ENCODE measurements at regions not wholly inside any gene's neighbourhood (a gene's known extent, or its start where the extent isn't known, plus 50 kb on each side); places are given as distances from the start of the nearest gene placed in this dataset.

DNA sequence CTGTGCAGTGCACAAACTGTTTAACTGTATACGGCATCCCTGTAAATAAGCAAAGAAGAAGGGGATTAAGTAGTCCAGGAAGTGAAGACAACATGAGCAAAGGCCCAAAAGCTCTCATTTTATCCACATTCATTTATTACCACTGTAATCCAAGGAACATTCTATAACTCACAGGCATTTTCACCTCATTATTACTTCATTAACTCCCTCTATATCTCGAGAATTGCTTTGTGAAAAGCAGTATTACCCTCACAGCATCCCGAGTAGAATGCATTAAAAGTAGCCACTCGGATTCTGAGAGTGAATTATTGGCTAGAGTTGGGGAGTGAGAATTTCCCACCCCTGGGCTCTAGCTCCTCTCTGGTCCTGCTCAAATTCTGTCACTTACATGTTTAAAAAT is 51.0 kb upstream of the CHCHD3 start:
- H3K27ac ChIP-seq (ENCODE audit: low read depth, low read length, poor library complexity, severe bottlenecking) = no peak overlapping the region
- H3K4me3 ChIP-seq (ENCODE audit: low read depth, low read length, poor library complexity, severe bottlenecking) = no peak overlapping the region
- POLR2A ChIA-PET = interaction anchor here (0.6 to 0.7 kb wide), 2 partner anchors 10 to 1230 kb away, joined by 3 read pairs; no protein-coding TSS in a partner anchor
- no peaks in the 10 kb centered on the region for H3K4me1 ChIP-seq (ENCODE audit: insufficient read depth, low read length, poor library complexity, severe bottlenecking)
- H4K20me1 ChIP-seq (ENCODE audit: insufficient read depth, low read length) = no peaks in the 10 kb centered on the region
- no peak overlapping the region for H2AFZ ChIP-seq (ENCODE audit: low read length)
- TF ChIP-seq, protein P1, sequence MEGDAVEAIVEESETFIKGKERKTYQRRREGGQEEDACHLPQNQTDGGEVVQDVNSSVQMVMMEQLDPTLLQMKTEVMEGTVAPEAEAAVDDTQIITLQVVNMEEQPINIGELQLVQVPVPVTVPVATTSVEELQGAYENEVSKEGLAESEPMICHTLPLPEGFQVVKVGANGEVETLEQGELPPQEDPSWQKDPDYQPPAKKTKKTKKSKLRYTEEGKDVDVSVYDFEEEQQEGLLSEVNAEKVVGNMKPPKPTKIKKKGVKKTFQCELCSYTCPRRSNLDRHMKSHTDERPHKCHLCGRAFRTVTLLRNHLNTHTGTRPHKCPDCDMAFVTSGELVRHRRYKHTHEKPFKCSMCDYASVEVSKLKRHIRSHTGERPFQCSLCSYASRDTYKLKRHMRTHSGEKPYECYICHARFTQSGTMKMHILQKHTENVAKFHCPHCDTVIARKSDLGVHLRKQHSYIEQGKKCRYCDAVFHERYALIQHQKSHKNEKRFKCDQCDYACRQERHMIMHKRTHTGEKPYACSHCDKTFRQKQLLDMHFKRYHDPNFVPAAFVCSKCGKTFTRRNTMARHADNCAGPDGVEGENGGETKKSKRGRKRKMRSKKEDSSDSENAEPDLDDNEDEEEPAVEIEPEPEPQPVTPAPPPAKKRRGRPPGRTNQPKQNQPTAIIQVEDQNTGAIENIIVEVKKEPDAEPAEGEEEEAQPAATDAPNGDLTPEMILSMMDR (conservative IDR thresholded peaks at IDR 0.05; ENCODE audit: low read length) = no peak
- no peak for TF ChIP-seq EZH2phosphoT487 (IDR thresholded peaks at IDR 0.05; ENCODE audit: borderline replicate concordance, low read depth, low read length)
- no peaks in the 10 kb centered on the region for H3K36me3 ChIP-seq (ENCODE audit: insufficient read depth, low read length)
- no TSS peak for BruUV-seq (replicated peaks)
- H3K9me3 ChIP-seq (ENCODE audit: low read length) = no peaks in the 10 kb centered on the region
- no peaks in the 10 kb centered on the region for H3K79me2 ChIP-seq (ENCODE audit: insufficient read depth, low read depth, low read length)
- intact Hi-C loops (cut with micrococcal nuclease; ENCODE audit: unreplicated experiment) = no loop called here
- CTCF ChIA-PET (ENCODE audit: unreplicated experiment) = no interaction called here
- DNase-seq (ENCODE audit: low spot score) = no peak
- H3K9me2 ChIP-seq (ENCODE audit: insufficient read depth, low read length) = no peaks in the 10 kb centered on the region
- no peak overlapping the region for H3K4me2 ChIP-seq (ENCODE audit: low read length)

- no peak for TF ChIP-seq EZH2phosphoT487 (IDR thresholded peaks at IDR 0.05; ENCODE audit: borderline replicate concordance, low read depth, low read length)
- TF ChIP-seq, protein P1 (conservative IDR thresholded peaks at IDR 0.05; ENCODE audit: low read length) = no peak
- intact Hi-C loops (cut with micrococcal nuclease; ENCODE audit: unreplicated experiment) = no loop called here
- H4K20me1 ChIP-seq (ENCODE audit: insufficient read depth, low read length) = no peaks in the 10 kb centered on the region
- no peak overlapping the region for H3K27ac ChIP-seq (ENCODE audit: low read depth, low read length, poor library complexity, severe bottlenecking)
- no peak overlapping the region for H2AFZ ChIP-seq (ENCODE audit: low read length)
- H3K9me3 ChIP-seq (ENCODE audit: low read length) = no peaks in the 10 kb centered on the region
- no peak overlapping the region for H3K4me2 ChIP-seq (ENCODE audit: low read length)
- no peaks in the 10 kb centered on the region for H3K36me3 ChIP-seq (ENCODE audit: insufficient read depth, low read length)
- H3K9me2 ChIP-seq (ENCODE audit: insufficient read depth, low read length) = no peaks in the 10 kb centered on the region
- CTCF ChIA-PET (ENCODE audit: unreplicated experiment) = no interaction called here
- no peaks in the 10 kb centered on the region for H3K4me1 ChIP-seq (ENCODE audit: insufficient read depth, low read length, poor library complexity, severe bottlenecking)
- no TSS peak for BruUV-seq (replicated peaks)
- POLR2A ChIA-PET = no interaction called here
- no peak for DNase-seq (ENCODE audit: low spot score)
- no peaks in the 10 kb centered on the region for H3K79me2 ChIP-seq (ENCODE audit: insufficient read depth, low read depth, low read length)
- no peak overlapping the region for H3K4me3 ChIP-seq (ENCODE audit: low read depth, low read length, poor library complexity, severe bottlenecking)
Observed at GRCh38 chr7:133134810-133135209, 52.9 kb upstream of the CHCHD3 start.

DNA sequence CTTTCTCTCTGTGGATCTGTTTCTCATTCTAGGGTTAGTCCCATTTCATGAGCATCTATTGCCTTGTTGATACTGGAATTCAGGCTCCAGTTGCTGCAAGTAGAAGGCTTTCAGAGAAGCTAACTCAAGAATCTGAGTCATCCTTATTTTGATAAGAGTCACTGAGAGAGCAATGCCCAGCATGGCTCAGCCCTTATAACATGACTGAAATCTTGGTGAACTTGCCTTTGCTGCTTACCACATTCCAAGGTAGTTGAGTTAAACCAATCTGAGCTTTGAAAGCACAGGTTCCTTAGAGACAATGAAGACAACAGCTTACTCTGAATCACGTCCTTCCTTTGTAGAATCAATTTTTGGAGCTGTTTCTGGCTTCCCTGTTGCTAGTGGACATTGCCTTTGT is 53.6 kb upstream of the CHCHD3 start:
- Histone ChIP-seq H3K4me1 (ENCODE audit: insufficient read depth, low read length, poor library complexity, severe bottlenecking) (no peaks in the 10 kb centered on the region), H3K36me3 (ENCODE audit: insufficient read depth, low read length) (no peaks in the 10 kb centered on the region), H3K4me2 (ENCODE audit: low read length) (no peak overlapping the region), H3K79me2 (ENCODE audit: insufficient read depth, low read depth, low read length) (no peaks in the 10 kb centered on the region), H3K4me3 (ENCODE audit: low read depth, low read length, poor library complexity, severe bottlenecking) (no peak overlapping the region), H3K9me3 (ENCODE audit: low read length) (no peaks in the 10 kb centered on the region), H3K9me2 (ENCODE audit: insufficient read depth, low read length) (no peaks in the 10 kb centered on the region), H4K20me1 (ENCODE audit: insufficient read depth, low read length) (no peaks in the 10 kb centered on the region), H3K27ac (ENCODE audit: low read depth, low read length, poor library complexity, severe bottlenecking) (no peak overlapping the region), H2AFZ (ENCODE audit: low read length) (no peak overlapping the region)
- TF ChIP-seq EZH2phosphoT487 (IDR thresholded peaks at IDR 0.05; ENCODE audit: borderline replicate concordance, low read depth, low read length) = no peak
- TF ChIP-seq, protein P1 (conservative IDR thresholded peaks at IDR 0.05; ENCODE audit: low read length) = no peak
- ChIA-PET POLR2A (no interaction called here), CTCF (ENCODE audit: unreplicated experiment) (no interaction called here)
- no peak for DNase-seq (ENCODE audit: low spot score)
- BruUV-seq (replicated peaks) = no TSS peak
- intact Hi-C loops (cut with micrococcal nuclease; ENCODE audit: unreplicated experiment) = no loop called here

All from OCI-LY7 (cell line).